GM12873 (cell line): ENCODE measurements at regions not wholly inside any gene's neighbourhood (a gene's known extent, or its start where the extent isn't known, plus 50 kb on each side); places are given as distances from the start of the nearest gene placed in this dataset.

Experiments
- TF ChIP-seq, protein P1 (sequence below): IDR thresholded peaks from 2 replicates; pipeline ENCODE4 v1.5.1; 2012; ENCODE audit warnings: low read depth, mild to moderate bottlenecking, moderate library complexity, low read length, control low read depth; ENCODE audit not compliant: insufficient read depth; ENCODE audit errors: missing control alignments

GRCh38 chr11:28964811-28965210 lies 856.6 kb downstream of the METTL15 start:
- TF ChIP-seq, protein P1, sequence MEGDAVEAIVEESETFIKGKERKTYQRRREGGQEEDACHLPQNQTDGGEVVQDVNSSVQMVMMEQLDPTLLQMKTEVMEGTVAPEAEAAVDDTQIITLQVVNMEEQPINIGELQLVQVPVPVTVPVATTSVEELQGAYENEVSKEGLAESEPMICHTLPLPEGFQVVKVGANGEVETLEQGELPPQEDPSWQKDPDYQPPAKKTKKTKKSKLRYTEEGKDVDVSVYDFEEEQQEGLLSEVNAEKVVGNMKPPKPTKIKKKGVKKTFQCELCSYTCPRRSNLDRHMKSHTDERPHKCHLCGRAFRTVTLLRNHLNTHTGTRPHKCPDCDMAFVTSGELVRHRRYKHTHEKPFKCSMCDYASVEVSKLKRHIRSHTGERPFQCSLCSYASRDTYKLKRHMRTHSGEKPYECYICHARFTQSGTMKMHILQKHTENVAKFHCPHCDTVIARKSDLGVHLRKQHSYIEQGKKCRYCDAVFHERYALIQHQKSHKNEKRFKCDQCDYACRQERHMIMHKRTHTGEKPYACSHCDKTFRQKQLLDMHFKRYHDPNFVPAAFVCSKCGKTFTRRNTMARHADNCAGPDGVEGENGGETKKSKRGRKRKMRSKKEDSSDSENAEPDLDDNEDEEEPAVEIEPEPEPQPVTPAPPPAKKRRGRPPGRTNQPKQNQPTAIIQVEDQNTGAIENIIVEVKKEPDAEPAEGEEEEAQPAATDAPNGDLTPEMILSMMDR, result no peak

DNA sequence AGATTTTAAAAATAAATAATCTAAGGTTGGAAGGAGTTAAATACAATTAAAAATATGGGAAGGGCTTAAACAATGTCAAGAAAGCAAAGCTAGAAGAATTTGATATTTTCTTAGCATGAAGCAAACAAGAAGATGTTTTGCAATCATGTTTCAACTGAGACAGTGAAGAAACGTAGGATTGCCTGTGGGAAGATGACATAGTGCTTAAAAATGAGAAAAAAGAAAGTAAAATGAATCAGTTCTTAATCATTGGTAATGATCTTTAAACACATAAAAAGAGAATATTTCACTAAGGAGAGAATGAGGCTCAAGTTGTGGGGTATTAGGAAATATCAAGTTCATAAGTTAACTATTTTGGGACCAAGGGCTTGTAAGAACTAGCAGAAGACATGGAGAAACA lies 855.0 kb downstream of the METTL15 start:
- TF ChIP-seq, protein P1, result no peak

GRCh38 chr11:28962502-28962901 lies 854.3 kb downstream of the METTL15 start:
- TF ChIP-seq, protein P1, result no peak

GRCh38 chr11:28961726-28962125 lies 853.5 kb downstream of the METTL15 start:
- TF ChIP-seq, protein P1, result no peak

GRCh38 chr11:28956446-28956845 lies 848.3 kb downstream of the METTL15 start:
- TF ChIP-seq, protein P1, result no peak

- TF ChIP-seq, protein P1, result no peak
Observed at GRCh38 chr11:28951191-28951590, 843.0 kb downstream of the METTL15 start.

DNA sequence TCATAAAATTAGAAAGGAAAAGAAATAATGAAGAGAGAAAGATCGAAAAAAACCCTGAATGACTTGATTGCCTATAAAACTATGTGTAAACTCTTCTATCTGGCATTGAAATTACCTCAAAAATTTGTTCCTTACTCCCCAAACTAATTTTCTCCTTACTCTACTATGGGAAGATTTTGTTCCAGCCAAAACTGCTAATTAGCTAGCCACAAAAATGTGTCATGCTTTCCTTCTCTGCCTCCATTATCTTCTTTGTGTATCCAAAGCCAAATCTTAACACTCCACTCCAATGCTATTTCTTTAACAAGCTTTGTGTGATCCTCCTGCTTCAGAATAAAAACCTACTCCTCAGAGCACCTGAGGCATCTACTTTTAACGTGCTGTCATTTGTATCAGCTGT lies 831.2 kb downstream of the METTL15 start:
- TF ChIP-seq, protein P1, result no peak
